H1 (cell line): ENCODE measurements at regions not wholly inside any gene's neighbourhood (a gene's known extent, or its start where the extent isn't known, plus 50 kb on each side); places are given as distances from the start of the nearest gene placed in this dataset.

Source experiments
- CTCF ChIA-PET: fragments of 300-600 bp; sonication (Branson Sonifier 250); formaldehyde crosslinking; loops from one replicate; lab custom pipeline; 2021; ENCODE audit not compliant: partially characterized antibody; lab: Charles Lee
- POLR2A ChIA-PET: fragments of 300-600 bp; sonication (Branson Sonifier 250); formaldehyde crosslinking; loops from one replicate; lab custom pipeline; 2021; ENCODE audit warnings: inconsistent platforms; ENCODE audit not compliant: partially characterized antibody; lab: Charles Lee
- DNase-seq, 2 experiments: peaks; one replicate each; pipeline versions ENCODE4 v3.0.0 to v3.0.0-alpha.2; 2010 to 2022; ENCODE audit warnings: low spot score in 2 of 2, low read depth in 1 of 2, mixed read lengths in 1 of 2
- FAIRE-seq: peaks from 2 replicates; lab custom pipeline; 2011; peaks lifted over from hg19 to GRCh38; lab: Jason Lieb, UNC
- H2AFZ ChIP-seq: 2 replicates; pipeline ENCODE4 v1.8.1; 2012; ENCODE audit warnings: low read length, inconsistent platforms
- H2AK5ac ChIP-seq: 2 replicates; pipeline ENCODE4 v1.6.1; 2013; ENCODE audit warnings: low read depth, low read length
- H2BK120ac ChIP-seq: replicated peaks from 2 replicates; pipeline ENCODE3; 2013; ENCODE audit warnings: low read depth, low read length, inconsistent platforms
- H2BK12ac ChIP-seq: 2 replicates; pipeline ENCODE4 v1.6.1; 2013; ENCODE audit warnings: low read depth, low read length
- H2BK15ac ChIP-seq: 2 replicates; pipeline ENCODE4 v1.6.1; 2013; ENCODE audit warnings: low read length
- H2BK20ac ChIP-seq: 2 replicates; pipeline ENCODE4 v1.6.1; 2013; ENCODE audit warnings: low read length
- H2BK5ac ChIP-seq: 2 replicates; pipeline ENCODE4 v1.6.1; 2013; ENCODE audit warnings: low read depth, low read length
- H3K14ac ChIP-seq: 2 replicates; pipeline ENCODE4 v1.6.1; 2013; ENCODE audit warnings: inconsistent platforms; ENCODE audit not compliant: insufficient read length
- H3K18ac ChIP-seq: 2 replicates; pipeline ENCODE4 v1.6.1; 2013; ENCODE audit warnings: low read length; ENCODE audit errors: extremely low read depth
- H3K23ac ChIP-seq: 2 replicates; pipeline ENCODE4 v1.6.1; 2013; ENCODE audit warnings: inconsistent platforms; ENCODE audit not compliant: insufficient read length
- H3K23me2 ChIP-seq: 2 replicates; pipeline ENCODE4 v1.6.1; 2013; ENCODE audit warnings: low read depth, low read length
- H3K27ac ChIP-seq: 2 replicates; pipeline ENCODE4 v1.6.1; 2011; ENCODE audit warnings: low read depth, low read length, inconsistent platforms
- H3K27me3 ChIP-seq, 4 experiments: replicated peaks in 1 of 4; 1 replicate in 1 of 4; 2 replicates in 3 of 4; pipeline versions ENCODE4 v1.6.1 to v1.8.1; 2011 to 2013; ENCODE audit warnings: low read length in 3 of 4, mild to moderate bottlenecking in 3 of 4, inconsistent platforms in 2 of 4, mixed read lengths in 2 of 4, moderate library complexity in 1 of 4; ENCODE audit not compliant: control insufficient read depth in 3 of 4, insufficient read depth in 3 of 4; ENCODE audit errors: extremely low read depth in 1 of 4
- H3K36me3 ChIP-seq, 4 experiments: 2 replicates each; pipeline versions ENCODE4 v1.6.1 to v1.8.1; 2011 to 2013; ENCODE audit warnings: mild to moderate bottlenecking in 4 of 4, low read length in 3 of 4, moderate library complexity in 2 of 4, control low read depth in 1 of 4, inconsistent platforms in 1 of 4; ENCODE audit not compliant: insufficient read depth in 4 of 4, control insufficient read depth in 2 of 4
- H3K4ac ChIP-seq: replicated peaks from 2 replicates; pipeline ENCODE3; 2013; ENCODE audit warnings: low read length, low read depth, mixed read lengths, inconsistent platforms; ENCODE audit not compliant: insufficient read length
- H3K4me1 ChIP-seq, 4 experiments: replicated peaks in 1 of 4; 1 replicate in 1 of 4; 2 replicates in 3 of 4; pipeline versions ENCODE4 v1.6.1 to v1.8.1; 2011 to 2013; ENCODE audit warnings: low read length in 3 of 4, inconsistent platforms in 2 of 4, mixed read lengths in 1 of 4; ENCODE audit not compliant: insufficient read depth in 4 of 4, control insufficient read depth in 3 of 4
- H3K4me2 ChIP-seq, 2 experiments: 2 replicates each; pipeline versions ENCODE4 v1.6.1 to v1.8.1; 2011 to 2013; ENCODE audit warnings: low read depth in 2 of 2, low read length in 2 of 2, control low read depth in 1 of 2, inconsistent platforms in 1 of 2, mild to moderate bottlenecking in 1 of 2; ENCODE audit not compliant: insufficient read depth in 1 of 2
- H3K4me3 ChIP-seq, 4 experiments: fragments of 200-600, 300-600 bp in 1 of 4; sonication (generic), shearing (Covaris generic), sonication (Bioruptor Twin) in 1 of 4; 2 replicates each; pipeline versions ENCODE4 v1.5.1 to v1.8.1; 2011 to 2016; ENCODE audit warnings: low read length in 4 of 4, low read depth in 3 of 4, control low read depth in 2 of 4, inconsistent platforms in 2 of 4, mild to moderate bottlenecking in 2 of 4, mixed read lengths in 1 of 4, moderate library complexity in 1 of 4; ENCODE audit not compliant: insufficient read depth in 2 of 4; ENCODE audit errors: extremely low read depth in 1 of 4
- H3K56ac ChIP-seq: replicated peaks from 2 replicates; pipeline ENCODE3; 2013; ENCODE audit warnings: low read depth, mild to moderate bottlenecking, mixed read lengths, low read length, inconsistent platforms; ENCODE audit not compliant: insufficient read length
- H3K79me1 ChIP-seq: 2 replicates; pipeline ENCODE4 v1.6.1; 2013; ENCODE audit warnings: low read depth, low read length, control low read depth
- H3K79me2 ChIP-seq, 2 experiments: 2 replicates each; pipeline versions ENCODE4 v1.6.1 to v1.8.1; 2012 to 2013; ENCODE audit warnings: low read length in 2 of 2, mild to moderate bottlenecking in 2 of 2, inconsistent platforms in 1 of 2; ENCODE audit not compliant: insufficient read depth in 2 of 2, control insufficient read depth in 1 of 2
- H3K9ac ChIP-seq, 4 experiments: replicated peaks in 1 of 4; 1 replicate in 1 of 4; 2 replicates in 3 of 4; pipeline versions ENCODE4 v1.6.1 to v1.8.1; 2011 to 2013; ENCODE audit warnings: low read depth in 3 of 4, low read length in 3 of 4, control low read depth in 2 of 4, mild to moderate bottlenecking in 2 of 4, moderate library complexity in 2 of 4, inconsistent platforms in 1 of 4; ENCODE audit errors: extremely low read depth in 1 of 4
- H3K9me3 ChIP-seq, 2 experiments: 2 replicates each; pipeline versions ENCODE4 v1.6.1 to v1.8.1; 2012 to 2013; ENCODE audit warnings: mild to moderate bottlenecking in 2 of 2, moderate library complexity in 2 of 2, control low read depth in 1 of 2, inconsistent platforms in 1 of 2, low read depth in 1 of 2, low read length in 1 of 2, mixed read lengths in 1 of 2; ENCODE audit not compliant: insufficient read depth in 2 of 2
- H4K20me1 ChIP-seq, 2 experiments: replicated peaks in 1 of 2; 2 replicates each; pipeline versions ENCODE3 to v1.8.1; 2011 to 2013; ENCODE audit warnings: inconsistent platforms in 2 of 2, low read length in 2 of 2, mild to moderate bottlenecking in 1 of 2; ENCODE audit not compliant: insufficient read depth in 2 of 2, control insufficient read depth in 1 of 2
- H4K5ac ChIP-seq: 2 replicates; pipeline ENCODE4 v1.6.1; 2013; ENCODE audit warnings: low read length, low read depth, mixed read lengths, inconsistent platforms; ENCODE audit not compliant: insufficient read length
- H4K8ac ChIP-seq: 2 replicates; pipeline ENCODE4 v1.8.0; 2013; ENCODE audit warnings: mild to moderate bottlenecking, moderate library complexity, low read length, inconsistent platforms; ENCODE audit not compliant: insufficient read depth; ENCODE audit errors: extremely low read depth
- H4K91ac ChIP-seq: replicated peaks from 2 replicates; pipeline ENCODE3; 2013; ENCODE audit warnings: low read length, mixed read lengths, inconsistent platforms; ENCODE audit not compliant: insufficient read length
- BACH1 ChIP-seq: IDR thresholded peaks from 2 replicates; pipeline ENCODE4 v1.6.1; 2012; ENCODE audit warnings: low read length, improper control_type of control experiment
- CEBPB ChIP-seq: IDR thresholded peaks from 2 replicates; pipeline ENCODE4 v1.6.1; 2012; ENCODE audit warnings: low read depth, low read length
- CREB1 ChIP-seq: IDR thresholded peaks from 2 replicates; pipeline ENCODE4 v1.6.1; 2012; ENCODE audit warnings: inconsistent platforms
- CTBP2 ChIP-seq: IDR thresholded peaks from 2 replicates; pipeline ENCODE4 v1.7.0; 2011; ENCODE audit warnings: borderline replicate concordance, mild to moderate bottlenecking, moderate library complexity, mixed read lengths, low read length; ENCODE audit not compliant: insufficient read depth, insufficient read length
- FOSL1 ChIP-seq: IDR thresholded peaks from 2 replicates; pipeline ENCODE4 v1.6.1; 2011; ENCODE audit warnings: mild to moderate bottlenecking, low read depth, low read length, moderate library complexity; ENCODE audit not compliant: insufficient read depth
- JUND ChIP-seq: IDR thresholded peaks from 2 replicates; pipeline ENCODE4 v1.6.1; 2011; ENCODE audit warnings: mild to moderate bottlenecking, improper control_type of control experiment, low read length
- NANOG ChIP-seq: IDR thresholded peaks from 2 replicates; pipeline ENCODE4 v1.6.1; 2011; ENCODE audit warnings: low read length, low read depth, mild to moderate bottlenecking, inconsistent platforms; ENCODE audit not compliant: insufficient read depth, poor library complexity, severe bottlenecking
- TBP ChIP-seq: IDR thresholded peaks from 2 replicates; pipeline ENCODE4 v1.6.1; 2011; ENCODE audit warnings: low read depth, low read length, improper control_type of control experiment
- TCF12 ChIP-seq: IDR thresholded peaks from 2 replicates; pipeline ENCODE4 v1.6.1; 2011; ENCODE audit warnings: low read depth, mild to moderate bottlenecking, low read length
- YY1 ChIP-seq: IDR thresholded peaks from 2 replicates; pipeline ENCODE4 v1.6.1; 2011; ENCODE audit warnings: low read depth, mild to moderate bottlenecking, low read length

GRCh38 chr1:198015309-198015708, 98.1 kb downstream of the LHX9 start:
- no peak overlapping the region for H2BK20ac ChIP-seq
- DNase-seq (no peak), FAIRE-seq (no peak)
- no peaks in the 10 kb centered on the region for H3K4me1 ChIP-seq
- no peak overlapping the region for H3K27ac ChIP-seq
- H2BK15ac ChIP-seq = no peak overlapping the region
- H3K23me2 ChIP-seq = no peaks in the 10 kb centered on the region
- no peak overlapping the region for H3K23ac ChIP-seq
- ChIA-PET CTCF (interaction anchor here (1.5 kb wide), 1 partner anchor 48 kb away, joined by 3 read pairs; no protein-coding TSS in a partner anchor), POLR2A (no interaction called here)
- no peak overlapping the region for H4K8ac ChIP-seq
- no peak overlapping the region for H3K56ac ChIP-seq
- H4K91ac ChIP-seq = no peak overlapping the region
- H3K18ac ChIP-seq = no peak overlapping the region
- H3K36me3 ChIP-seq = no peaks in the 10 kb centered on the region
- no peak overlapping the region for H3K9ac ChIP-seq
- no peak overlapping the region for H3K4me2 ChIP-seq
- no peak overlapping the region for H2BK5ac ChIP-seq
- no peak overlapping the region for H2AK5ac ChIP-seq
- peaks cover 1 to 2% of the 10 kb centered on the region in 2 experiments; a peak in 1 of 4 replicates for H3K9me3 ChIP-seq
- H3K4ac ChIP-seq = no peak overlapping the region
- H2AFZ ChIP-seq = no peak overlapping the region
- no peak overlapping the region for H4K5ac ChIP-seq
- no peak overlapping the region for H3K4me3 ChIP-seq
- no peaks in the 10 kb centered on the region for H4K20me1 ChIP-seq
- H2BK120ac ChIP-seq = no peak overlapping the region
- no peak for TF ChIP-seq TBP
- no peak for TF ChIP-seq YY1
- TF ChIP-seq CEBPB = no peak
- TF ChIP-seq JUND = no peak
- TF ChIP-seq FOSL1 = no peak
- no peak for TF ChIP-seq BACH1
- no peak for TF ChIP-seq NANOG
- no peak for TF ChIP-seq TCF12
- no peak for TF ChIP-seq CREB1
- TF ChIP-seq CTBP2 = no peak
- no peaks in the 10 kb centered on the region for H3K79me2 ChIP-seq
- no peak overlapping the region for H3K14ac ChIP-seq
- no peaks in the 10 kb centered on the region for H3K79me1 ChIP-seq
- no peak overlapping the region for H2BK12ac ChIP-seq
- no peaks in the 10 kb centered on the region for H3K27me3 ChIP-seq
